ENCODE measurements at regions not wholly inside any gene's neighbourhood (a gene's known extent, or its start where the extent isn't known, plus 50 kb on each side); places are given as distances from the start of the nearest gene placed in this dataset.

GRCh38 chr21:43316156-43316845 is 110.6 kb downstream of the SIK1 start:
- DNase-seq = no peak

GRCh38 chr21:43315244-43316137 is 111.4 kb downstream of the SIK1 start:
- DNase-seq = no peak

GRCh38 chr21:43313939-43314405 is 113.0 kb downstream of the SIK1 start:
- DNase-seq = no peak

GRCh38 chr21:43313221-43313938 is 113.6 kb downstream of the SIK1 start:
- DNase-seq = no peak

- no peak for DNase-seq
These were observed 114.2 kb downstream of the SIK1 start for GRCh38 chr21:43312751-43313169.

GRCh38 chr21:43312011-43312410 is 114.9 kb downstream of the SIK1 start:
- no peak for DNase-seq

- DNase-seq = peak; percentile 58
These were observed 115.6 kb downstream of the SIK1 start for GRCh38 chr21:43311301-43311817.

GRCh38 chr21:43308815-43309283 is 118.1 kb downstream of the SIK1 start:
- DNase-seq = no peak

- no peak for DNase-seq
These were observed 118.7 kb downstream of the SIK1 start for GRCh38 chr21:43308101-43308814.

GRCh38 chr21:43307677-43308070 is 119.3 kb downstream of the SIK1 start:
- DNase-seq = no peak

- DNase-seq = no peak
These were observed 119.8 kb downstream of the SIK1 start for GRCh38 chr21:43306911-43307676.

GRCh38 chr21:43306391-43306790 is 120.5 kb downstream of the SIK1 start:
- no peak for DNase-seq

GRCh38 chr21:43305811-43306311 is 121.1 kb downstream of the SIK1 start:
- DNase-seq = no peak

GRCh38 chr21:43305336-43305665 is 121.6 kb downstream of the SIK1 start:
- DNase-seq = no peak

- DNase-seq = no peak
These were observed 122.2 kb downstream of the SIK1 start for GRCh38 chr21:43304621-43305335.

GRCh38 chr21:43304206-43304605 is 122.7 kb downstream of the SIK1 start:
- no peak for DNase-seq

GRCh38 chr21:43303275-43304178 is 123.4 kb downstream of the SIK1 start:
- DNase-seq = no peak

- DNase-seq = no peak
These were observed 124.2 kb downstream of the SIK1 start for GRCh38 chr21:43302769-43303168.

GRCh38 chr21:43302062-43302700 is 124.8 kb downstream of the SIK1 start:
- no peak for DNase-seq
